Stimulated activated memory B cell treated with anti-CD40 and anti-IgM and Interleukin-4, amounts not matched to agents 10 μg/mL and 1 μg/mL and 100 μg/mL, for 72 hours (primary cell): ENCODE measurements at regions not wholly inside any gene's neighbourhood (a gene's known extent, or its start where the extent isn't known, plus 50 kb on each side); places are given as distances from the start of the nearest gene placed in this dataset.
A peak's percentile ranks its signal among the peaks of the same experiment; 100 is the strongest.
"Not testable (repeated sequence)": the region's sequence is repeated elsewhere in the genome, so short reads cannot be mapped to it uniquely, and the experiment has no call there.

Source experiments
- ATAC-seq: fragments of 150-1000 bp; cut with Tn5 transposase; 2 replicates; pipeline ENCODE4 v1.10.0; 2021
- H3K27ac Mint-ChIP-seq: one replicate; pipeline ENCODE4 v1.8.0; 2022; ENCODE audit warnings: mild to moderate bottlenecking, mixed read lengths
- H3K27me3 Mint-ChIP-seq: one replicate; pipeline ENCODE4 v1.8.0; 2022; ENCODE audit warnings: mixed read lengths
- H3K36me3 Mint-ChIP-seq: one replicate; pipeline ENCODE4 v1.8.0; 2022; ENCODE audit warnings: mixed read lengths
- H3K4me1 Mint-ChIP-seq: one replicate; pipeline ENCODE4 v1.8.0; 2022; ENCODE audit warnings: mixed read lengths
- H3K4me3 Mint-ChIP-seq: one replicate; pipeline ENCODE4 v1.8.0; 2022; ENCODE audit warnings: mild to moderate bottlenecking, moderate library complexity, mixed read lengths
- H3K9me3 Mint-ChIP-seq: one replicate; pipeline ENCODE4 v1.8.0; 2022; ENCODE audit warnings: mixed read lengths

DNA sequence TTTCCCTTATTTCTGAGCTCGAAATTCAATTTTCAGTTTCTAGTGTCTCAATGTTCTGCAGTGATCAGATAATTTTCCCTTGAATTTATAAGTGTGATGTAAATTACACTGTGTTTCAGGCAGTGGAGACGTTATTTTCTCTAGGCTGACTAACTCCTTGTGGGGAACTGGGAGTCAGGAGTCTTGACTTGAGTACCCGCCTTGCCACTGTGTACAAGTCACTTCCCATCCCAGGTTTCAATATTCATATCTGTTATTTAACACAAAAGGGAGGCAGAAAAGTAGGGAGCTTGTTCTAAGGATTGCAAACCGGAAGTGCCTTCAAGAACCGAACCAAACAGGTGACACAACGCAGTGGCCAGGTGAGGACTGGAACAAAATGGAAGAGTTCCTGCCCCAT lies 196.5 kb downstream of the MEX3B start:
- H3K9me3 Mint-ChIP-seq, result no peaks in the 10 kb centered on the region
- no peak overlapping the region for H3K27ac Mint-ChIP-seq
- ATAC-seq, result no peak
- H3K4me3 Mint-ChIP-seq, result no peak overlapping the region
- no peaks in the 10 kb centered on the region for H3K27me3 Mint-ChIP-seq
- no peaks in the 10 kb centered on the region for H3K4me1 Mint-ChIP-seq
- H3K36me3 Mint-ChIP-seq, result no peaks in the 10 kb centered on the region

DNA sequence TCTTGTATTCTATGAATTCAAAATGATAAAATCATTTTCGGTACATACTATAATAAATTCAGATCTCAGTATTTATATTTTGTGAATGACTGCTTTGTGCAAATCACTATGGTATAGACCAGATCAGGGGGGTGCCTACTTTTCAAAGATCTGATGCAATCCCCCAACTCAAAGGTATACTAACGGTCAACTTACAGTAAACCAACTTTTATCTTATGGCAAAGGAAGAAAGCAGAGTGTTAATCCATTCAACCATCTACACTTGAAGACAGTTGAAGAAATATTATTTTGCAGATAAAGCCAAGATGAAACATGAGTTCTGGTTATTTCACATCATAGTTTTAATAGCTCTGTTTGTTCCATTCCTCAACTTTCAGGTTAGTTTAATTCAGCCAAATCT lies 197.1 kb downstream of the MEX3B start:
- Mint-ChIP-seq H3K36me3 (no peaks in the 10 kb centered on the region), H3K9me3 (no peaks in the 10 kb centered on the region), H3K27ac (no peak overlapping the region), H3K27me3 (no peaks in the 10 kb centered on the region), H3K4me3 (no peak overlapping the region), H3K4me1 (no peaks in the 10 kb centered on the region)
- ATAC-seq, result no peak

DNA sequence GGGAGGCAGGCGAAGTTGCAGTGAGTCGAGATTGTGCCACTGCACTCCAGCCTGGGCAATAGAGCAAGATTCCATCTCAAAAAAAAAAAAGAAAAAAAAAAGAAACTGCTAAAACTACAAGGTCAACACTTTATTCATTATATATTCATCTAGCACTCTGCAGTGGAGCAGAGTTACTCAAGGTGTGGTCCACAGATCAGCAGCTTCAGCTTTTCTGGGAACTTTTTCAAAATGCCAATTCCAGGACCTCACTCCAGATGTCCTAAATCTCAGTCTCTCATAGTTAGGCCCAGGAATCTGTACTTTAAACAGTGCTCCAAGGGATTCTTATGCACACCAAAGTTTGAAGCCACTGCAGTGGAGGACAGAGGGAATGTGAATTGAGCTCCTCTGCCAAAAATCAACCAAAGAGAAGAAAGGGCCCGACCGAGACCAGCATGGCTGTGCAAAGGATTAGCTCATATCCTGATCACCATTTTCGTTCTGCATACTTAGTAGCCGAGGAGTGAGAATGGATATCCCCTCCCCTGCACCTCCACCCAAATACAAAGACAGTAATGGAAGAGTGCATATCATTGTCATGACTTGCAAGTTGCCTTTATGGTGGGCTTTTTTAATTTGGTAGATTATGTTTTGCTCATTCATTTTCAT lies 201.9 kb downstream of the MEX3B start:
- Mint-ChIP-seq H3K27ac (no peak overlapping the region), H3K27me3 (no peaks in the 10 kb centered on the region), H3K4me3 (no peak overlapping the region), H3K4me1 (no peaks in the 10 kb centered on the region), H3K36me3 (no peaks in the 10 kb centered on the region), H3K9me3 (no peaks in the 10 kb centered on the region)
- ATAC-seq, result no peak

DNA sequence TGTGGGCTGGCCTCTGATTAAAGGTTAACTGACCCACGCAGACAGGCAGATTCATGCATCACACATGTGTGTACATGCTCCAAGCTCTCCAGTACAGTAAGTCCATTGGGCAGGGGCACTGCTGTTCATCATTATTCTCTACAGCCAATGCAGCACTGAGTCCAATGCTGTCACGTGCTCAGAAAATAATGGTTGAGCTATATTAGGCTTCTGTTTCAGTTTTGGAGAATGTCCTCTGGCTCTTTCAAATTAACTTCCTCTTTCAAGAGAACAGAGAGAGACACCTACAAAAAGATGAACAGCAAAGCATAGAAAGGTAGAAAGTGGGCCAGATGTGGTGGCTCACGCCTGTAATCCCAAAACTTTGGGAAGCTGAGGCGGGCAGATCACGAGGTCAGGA lies 202.6 kb downstream of the MEX3B start:
- ATAC-seq, result peak; percentile 62
- Mint-ChIP-seq H3K27me3 (no peaks in the 10 kb centered on the region), H3K4me1 (no peaks in the 10 kb centered on the region), H3K4me3 (no peak overlapping the region), H3K9me3 (no peaks in the 10 kb centered on the region), H3K36me3 (no peaks in the 10 kb centered on the region), H3K27ac (no peak overlapping the region)

DNA sequence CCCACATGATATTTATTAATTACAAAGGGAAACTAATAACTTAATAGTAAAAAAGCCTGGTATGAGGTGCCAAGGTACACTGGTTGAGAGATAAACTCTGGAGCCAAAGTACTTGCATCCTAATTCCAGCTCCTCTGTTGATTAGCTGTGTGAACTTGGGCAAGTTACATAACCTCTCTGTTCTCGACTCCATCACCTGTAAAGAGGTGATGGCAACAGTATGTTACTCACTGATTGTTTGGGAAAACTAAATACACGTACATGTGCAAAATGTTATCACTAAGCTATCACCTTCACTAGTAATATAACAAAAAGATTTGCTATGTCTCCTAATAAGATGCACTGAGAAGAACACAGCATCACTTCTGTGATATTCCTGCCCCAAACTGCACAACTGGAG lies 206.4 kb downstream of the MEX3B start:
- no peak overlapping the region for H3K4me3 Mint-ChIP-seq
- no peaks in the 10 kb centered on the region for H3K36me3 Mint-ChIP-seq
- no peaks in the 10 kb centered on the region for H3K27me3 Mint-ChIP-seq
- H3K27ac Mint-ChIP-seq, result no peak overlapping the region
- no peaks in the 10 kb centered on the region for H3K9me3 Mint-ChIP-seq
- no peaks in the 10 kb centered on the region for H3K4me1 Mint-ChIP-seq
- ATAC-seq, result no peak

DNA sequence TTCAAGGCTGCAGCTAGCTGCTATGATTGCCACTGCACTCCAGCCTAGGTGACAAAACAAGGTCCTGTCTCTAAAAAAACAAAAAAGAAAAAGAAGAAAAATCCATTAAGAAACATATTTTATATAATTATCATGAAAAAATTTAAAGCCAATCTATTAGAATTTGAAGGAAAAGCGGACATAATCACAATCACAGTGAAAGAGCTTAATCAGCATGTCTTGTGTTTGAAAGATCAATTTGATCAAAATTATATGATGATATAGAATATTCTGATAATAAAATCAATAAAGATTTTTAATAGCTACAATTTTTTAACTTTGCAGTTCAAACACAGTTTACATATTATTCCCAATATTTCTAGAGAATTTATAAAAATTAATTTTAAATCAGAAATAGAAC lies 210.1 kb downstream of the MEX3B start:
- H3K27ac Mint-ChIP-seq, result no peak overlapping the region
- H3K27me3 Mint-ChIP-seq, result no peaks in the 10 kb centered on the region
- ATAC-seq, result no peak
- H3K4me1 Mint-ChIP-seq, result no peaks in the 10 kb centered on the region
- H3K9me3 Mint-ChIP-seq, result no peaks in the 10 kb centered on the region
- no peak overlapping the region for H3K4me3 Mint-ChIP-seq
- no peaks in the 10 kb centered on the region for H3K36me3 Mint-ChIP-seq

DNA sequence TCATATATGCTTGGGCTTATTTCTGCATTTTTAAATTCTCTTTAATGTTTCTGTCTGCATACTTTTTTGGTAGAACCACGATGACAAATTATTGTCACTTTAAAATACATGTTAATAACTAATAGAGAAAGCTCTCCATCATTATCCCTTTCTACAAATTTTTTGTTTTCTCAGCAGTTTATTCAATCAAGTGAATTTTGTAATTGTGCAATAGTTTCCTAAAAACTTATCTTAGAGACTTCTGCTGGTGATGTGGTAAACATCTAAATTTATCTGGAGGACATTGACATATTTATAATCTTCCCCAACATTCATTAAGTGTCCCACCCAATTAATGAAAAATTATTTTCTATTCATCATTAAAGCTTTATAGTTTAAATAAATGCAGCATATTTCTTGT lies 215.3 kb downstream of the MEX3B start:
- Mint-ChIP-seq H3K27me3 (peaks cover 9% of the 10 kb centered on the region), H3K36me3 (no peaks in the 10 kb centered on the region), H3K27ac (no peak overlapping the region), H3K4me3 (no peak overlapping the region), H3K9me3 (peaks cover 3% of the 10 kb centered on the region), H3K4me1 (no peaks in the 10 kb centered on the region)
- ATAC-seq, result no peak

DNA sequence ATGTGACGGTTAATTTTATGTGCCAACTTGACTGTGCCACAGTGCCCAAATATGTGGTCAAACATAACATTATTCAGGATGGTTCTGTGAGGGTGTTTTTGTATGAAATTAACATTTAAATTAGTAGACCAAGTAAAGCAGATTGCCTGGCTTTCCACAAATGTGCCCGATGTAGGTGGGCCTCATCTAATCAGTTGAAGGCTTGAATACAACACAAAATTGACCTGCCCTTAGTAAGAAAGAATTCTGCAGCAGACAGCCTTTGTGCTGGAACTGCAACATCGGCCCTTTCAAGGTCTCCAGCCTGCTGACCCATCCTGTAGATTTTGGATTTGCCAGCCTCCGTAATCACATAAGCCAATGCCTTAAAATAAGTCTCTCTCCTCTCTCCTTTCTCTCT lies 215.9 kb downstream of the MEX3B start:
- H3K4me1 Mint-ChIP-seq, result peaks cover 4% of the 10 kb centered on the region
- no peaks in the 10 kb centered on the region for H3K36me3 Mint-ChIP-seq
- no peak for ATAC-seq
- peaks cover 9% of the 10 kb centered on the region for H3K27me3 Mint-ChIP-seq
- peaks cover 3% of the 10 kb centered on the region for H3K9me3 Mint-ChIP-seq
- no peak overlapping the region for H3K4me3 Mint-ChIP-seq
- no peak overlapping the region for H3K27ac Mint-ChIP-seq

DNA sequence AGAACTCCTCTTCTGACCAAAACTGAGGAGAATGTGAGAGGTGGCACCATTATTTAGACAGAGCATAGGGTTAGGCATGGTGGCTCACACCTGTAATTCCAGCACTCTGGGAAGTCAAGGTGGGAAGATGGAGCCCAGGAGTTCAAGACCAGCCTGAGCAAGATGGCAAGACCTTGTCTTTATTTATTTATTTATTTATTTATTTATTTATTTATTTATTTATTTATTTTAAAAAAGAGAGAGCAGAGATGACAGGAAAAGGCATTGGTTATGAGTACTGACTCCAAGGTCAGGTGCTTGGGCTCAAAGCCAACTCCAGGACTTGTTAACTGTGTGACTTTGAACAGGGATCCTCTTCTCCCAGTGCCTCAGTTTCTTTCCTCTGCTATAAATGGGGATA lies 217.7 kb downstream of the MEX3B start:
- no peak overlapping the region for H3K4me3 Mint-ChIP-seq
- no peak overlapping the region for H3K27ac Mint-ChIP-seq
- H3K27me3 Mint-ChIP-seq, result peaks cover 9% of the 10 kb centered on the region

DNA sequence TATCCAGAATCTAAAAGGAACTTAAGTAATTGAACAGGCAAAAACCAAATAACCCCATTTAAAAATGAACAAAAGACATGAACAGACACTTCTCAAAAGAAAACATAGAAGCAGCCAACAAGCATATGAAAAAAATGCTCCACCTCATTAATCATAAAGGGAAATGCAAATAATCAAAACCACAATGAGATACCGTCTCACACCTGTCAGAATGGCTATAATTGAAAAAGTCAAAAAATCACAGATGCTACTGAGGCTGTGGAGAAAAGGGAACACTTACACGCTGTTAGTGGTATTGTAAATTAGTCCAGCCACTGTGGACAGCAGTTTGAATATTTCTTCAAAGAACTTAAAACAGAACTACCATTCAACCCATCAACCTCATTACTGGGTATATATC lies 220.7 kb downstream of the MEX3B start:
- H3K27ac Mint-ChIP-seq, result no peak overlapping the region
- H3K4me3 Mint-ChIP-seq, result no peak overlapping the region
- ATAC-seq, result no peak
- peaks cover 9% of the 10 kb centered on the region for H3K27me3 Mint-ChIP-seq
- H3K9me3 Mint-ChIP-seq, result peaks cover 4% of the 10 kb centered on the region
- H3K36me3 Mint-ChIP-seq, result no peaks in the 10 kb centered on the region
- H3K4me1 Mint-ChIP-seq, result peaks cover 7% of the 10 kb centered on the region

More for the DNA sequence above, 217.7 kb downstream of the MEX3B start:
- Mint-ChIP-seq H3K4me1 (peaks cover 7% of the 10 kb centered on the region), H3K36me3 (no peaks in the 10 kb centered on the region), H3K9me3 (peaks cover 3% of the 10 kb centered on the region)
- ATAC-seq, result no peak

DNA sequence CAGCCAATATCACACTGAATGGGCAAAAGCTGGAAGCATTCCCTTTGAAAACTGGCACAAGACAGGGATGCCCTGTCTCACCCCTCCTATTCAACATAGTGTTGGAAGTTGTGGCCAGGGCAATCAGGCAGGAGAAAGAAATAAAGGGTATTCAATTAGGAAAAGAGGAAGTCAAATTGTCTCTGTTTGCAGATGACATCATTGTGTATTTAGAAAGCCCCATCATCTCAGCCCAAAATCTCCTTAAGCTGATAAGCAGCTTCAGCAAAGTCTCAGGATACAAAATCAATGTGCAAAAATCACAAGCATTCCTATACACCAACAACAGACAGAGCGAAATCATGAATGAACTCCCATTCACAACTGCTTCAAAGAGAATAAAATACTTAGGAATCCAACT lies 223.2 kb downstream of the MEX3B start:
- not testable (repeated sequence) for ATAC-seq, H3K9me3 Mint-ChIP-seq, H3K4me3 Mint-ChIP-seq, H3K27ac Mint-ChIP-seq, H3K4me1 Mint-ChIP-seq, H3K36me3 Mint-ChIP-seq
- H3K27me3 Mint-ChIP-seq, result peaks cover 19% of the 10 kb centered on the region

DNA sequence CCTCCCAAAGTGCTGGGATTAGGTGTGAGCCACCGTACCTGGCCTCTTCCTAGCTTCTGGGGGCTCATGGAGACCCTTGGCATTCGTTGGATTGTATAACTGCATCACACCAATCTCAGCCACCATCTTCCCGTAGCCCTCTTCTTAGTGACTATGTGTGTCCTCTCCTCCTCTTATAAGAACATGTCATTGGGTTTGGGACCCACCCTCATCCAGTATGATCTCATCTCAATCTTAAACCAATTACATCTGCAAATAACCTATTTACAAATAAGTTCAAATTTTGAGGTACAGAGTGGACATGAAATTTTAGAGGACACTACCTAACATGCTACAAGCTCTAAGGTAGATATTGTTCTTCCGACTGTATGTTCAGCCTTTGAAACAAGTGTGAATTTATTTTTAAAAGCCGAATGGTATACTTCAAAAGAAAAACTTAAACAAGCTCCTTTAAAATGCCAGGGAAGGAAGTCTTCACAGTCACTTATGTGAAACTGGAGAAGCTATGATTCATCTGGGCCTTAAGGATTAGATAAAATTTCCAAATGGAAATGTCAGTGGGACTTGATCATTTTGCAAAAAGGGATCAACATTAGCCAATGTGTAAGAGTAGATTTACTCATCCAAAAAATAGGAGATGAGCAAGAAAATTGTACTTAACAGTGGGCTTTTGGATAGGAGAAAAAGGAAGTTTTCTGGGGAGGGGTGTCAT lies 225.7 kb downstream of the MEX3B start:
- Mint-ChIP-seq H3K9me3 (peaks cover 2% of the 10 kb centered on the region), H3K27ac (no peak overlapping the region), H3K4me3 (no peak overlapping the region), H3K4me1 (peaks cover 4% of the 10 kb centered on the region), H3K27me3 (peaks cover 27% of the 10 kb centered on the region), H3K36me3 (no peaks in the 10 kb centered on the region)
- no peak for ATAC-seq

DNA sequence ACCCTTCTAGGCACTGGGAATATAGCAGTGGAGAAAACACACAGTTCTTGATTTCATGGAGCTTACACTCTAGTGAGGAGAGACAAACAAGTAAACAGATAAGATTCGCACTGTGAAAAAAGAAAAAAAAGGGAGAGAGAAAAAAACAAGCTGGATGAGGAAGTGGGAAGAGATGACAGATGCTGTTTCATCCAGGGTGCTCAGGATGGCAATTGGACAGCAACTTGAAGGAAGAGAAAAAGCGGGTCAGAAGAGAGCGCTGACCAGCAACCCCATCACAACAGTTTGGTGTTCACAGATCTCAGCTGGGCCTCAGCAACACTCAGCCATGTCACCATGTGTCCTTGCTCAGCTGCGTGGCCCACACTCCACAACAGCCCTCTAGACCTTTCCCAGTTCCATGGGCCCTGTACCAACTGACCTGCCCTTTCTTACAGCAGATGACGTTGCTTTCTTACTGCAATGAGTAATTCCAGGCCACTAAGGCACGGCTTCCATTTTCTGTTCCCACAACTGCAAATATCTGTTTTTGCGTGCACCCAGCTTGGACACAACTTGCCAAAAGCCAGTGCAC lies 230.8 kb downstream of the MEX3B start:
- Mint-ChIP-seq H3K36me3 (no peaks in the 10 kb centered on the region), H3K27ac (no peak overlapping the region), H3K4me1 (peaks cover under 1% of the 10 kb centered on the region), H3K9me3 (no peaks in the 10 kb centered on the region), H3K27me3 (peaks cover 31% of the 10 kb centered on the region), H3K4me3 (no peak overlapping the region)
- no peak for ATAC-seq

DNA sequence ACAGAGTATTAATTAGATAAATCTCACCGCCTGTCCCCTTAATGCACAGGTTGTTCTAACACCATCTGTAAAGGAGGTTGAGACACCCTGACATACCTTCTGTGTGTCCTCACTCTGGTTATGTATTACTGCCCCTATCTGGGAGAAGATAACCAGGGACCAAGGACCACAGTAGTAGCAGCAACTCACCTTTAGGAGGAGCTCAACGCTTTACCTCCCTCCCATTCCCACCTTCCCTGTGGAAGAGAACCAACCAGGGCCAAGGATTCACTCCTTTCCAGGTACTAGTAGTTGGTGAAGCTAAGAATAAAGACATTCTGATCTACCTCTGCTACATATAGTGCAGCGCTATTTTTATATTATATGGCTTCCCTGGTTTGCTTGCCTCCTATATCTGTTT lies 232.6 kb downstream of the MEX3B start:
- no peak overlapping the region for H3K27ac Mint-ChIP-seq
- H3K4me3 Mint-ChIP-seq, result no peak overlapping the region
- peaks cover 3% of the 10 kb centered on the region for H3K9me3 Mint-ChIP-seq
- ATAC-seq, result no peak
- peaks cover 6% of the 10 kb centered on the region for H3K4me1 Mint-ChIP-seq
- H3K27me3 Mint-ChIP-seq, result peaks cover 22% of the 10 kb centered on the region
- no peaks in the 10 kb centered on the region for H3K36me3 Mint-ChIP-seq

DNA sequence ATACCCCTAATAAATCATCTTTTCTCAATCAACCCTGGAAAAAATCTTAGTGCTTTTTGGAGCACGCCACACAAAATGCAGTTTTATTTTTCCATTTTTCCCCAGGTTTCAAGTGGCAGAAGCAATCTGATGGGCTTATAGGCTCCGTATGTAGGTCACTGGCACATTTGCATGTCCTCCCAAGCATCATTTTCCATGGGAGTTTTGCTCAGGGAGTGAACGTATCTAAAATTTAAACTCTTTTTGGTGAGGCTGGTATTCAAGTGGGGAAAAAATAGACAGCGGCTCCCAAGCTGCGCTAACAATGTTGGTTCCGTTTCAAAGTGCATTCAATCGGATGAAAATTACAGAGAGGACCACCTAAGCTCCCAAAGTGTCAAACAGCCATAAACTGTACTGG lies 233.4 kb downstream of the MEX3B start:
- ATAC-seq, result no peak
- H3K4me3 Mint-ChIP-seq, result no peak overlapping the region
- peaks cover 17% of the 10 kb centered on the region for H3K27me3 Mint-ChIP-seq
- no peak overlapping the region for H3K27ac Mint-ChIP-seq
- no peaks in the 10 kb centered on the region for H3K36me3 Mint-ChIP-seq
- peaks cover 3% of the 10 kb centered on the region for H3K9me3 Mint-ChIP-seq
- H3K4me1 Mint-ChIP-seq, result peaks cover 6% of the 10 kb centered on the region

DNA sequence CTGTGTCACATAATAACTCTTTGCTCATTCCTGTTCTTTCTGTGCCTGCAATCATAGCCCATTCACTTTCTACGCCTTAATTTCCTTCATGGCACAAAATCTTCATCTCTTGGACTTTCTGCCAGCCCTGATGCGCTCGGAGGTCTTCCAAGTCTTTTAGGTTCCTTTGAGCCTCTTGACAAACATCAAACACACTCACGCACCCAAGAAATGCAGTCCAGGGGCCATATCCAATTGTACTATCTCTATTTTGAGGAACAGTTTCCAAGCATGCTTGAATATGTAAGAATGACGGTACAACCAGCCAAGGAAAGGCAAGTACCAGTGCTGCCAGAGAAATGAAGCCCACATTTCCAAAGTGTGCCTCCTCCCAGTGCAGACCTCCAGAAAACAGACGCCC lies 234.1 kb downstream of the MEX3B start:
- H3K4me3 Mint-ChIP-seq, result no peak overlapping the region
- no peak for ATAC-seq
- H3K27ac Mint-ChIP-seq, result no peak overlapping the region
- H3K27me3 Mint-ChIP-seq, result peaks cover 13% of the 10 kb centered on the region
- no peaks in the 10 kb centered on the region for H3K36me3 Mint-ChIP-seq
- peaks cover 6% of the 10 kb centered on the region for H3K4me1 Mint-ChIP-seq
- peaks cover 3% of the 10 kb centered on the region for H3K9me3 Mint-ChIP-seq
